ENCODE measurements at regions not wholly inside any gene's neighbourhood (a gene's known extent, or its start where the extent isn't known, plus 50 kb on each side); places are given as distances from the start of the nearest gene placed in this dataset.

GRCh38 chr12:11946161-11946560, 124.6 kb upstream of the BCL2L14 start:
- TF ChIP-seq POLR2A (IDR thresholded peaks at IDR 0.05) = no peak
- TF ChIP-seq, protein P1, sequence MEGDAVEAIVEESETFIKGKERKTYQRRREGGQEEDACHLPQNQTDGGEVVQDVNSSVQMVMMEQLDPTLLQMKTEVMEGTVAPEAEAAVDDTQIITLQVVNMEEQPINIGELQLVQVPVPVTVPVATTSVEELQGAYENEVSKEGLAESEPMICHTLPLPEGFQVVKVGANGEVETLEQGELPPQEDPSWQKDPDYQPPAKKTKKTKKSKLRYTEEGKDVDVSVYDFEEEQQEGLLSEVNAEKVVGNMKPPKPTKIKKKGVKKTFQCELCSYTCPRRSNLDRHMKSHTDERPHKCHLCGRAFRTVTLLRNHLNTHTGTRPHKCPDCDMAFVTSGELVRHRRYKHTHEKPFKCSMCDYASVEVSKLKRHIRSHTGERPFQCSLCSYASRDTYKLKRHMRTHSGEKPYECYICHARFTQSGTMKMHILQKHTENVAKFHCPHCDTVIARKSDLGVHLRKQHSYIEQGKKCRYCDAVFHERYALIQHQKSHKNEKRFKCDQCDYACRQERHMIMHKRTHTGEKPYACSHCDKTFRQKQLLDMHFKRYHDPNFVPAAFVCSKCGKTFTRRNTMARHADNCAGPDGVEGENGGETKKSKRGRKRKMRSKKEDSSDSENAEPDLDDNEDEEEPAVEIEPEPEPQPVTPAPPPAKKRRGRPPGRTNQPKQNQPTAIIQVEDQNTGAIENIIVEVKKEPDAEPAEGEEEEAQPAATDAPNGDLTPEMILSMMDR (IDR thresholded peaks at IDR 0.05) = no peak
- Histone ChIP-seq H3K27me3 (no peaks in the 10 kb centered on the region), H3K36me3 (no peaks in the 10 kb centered on the region), H3K27ac (no peak overlapping the region), H3K4me1 (no peaks in the 10 kb centered on the region), H3K9me3 (no peaks in the 10 kb centered on the region), H3K4me3 (no peak overlapping the region)
- DNase-seq = no peak

GRCh38 chr12:11947213-11947612, 123.5 kb upstream of the BCL2L14 start:
- Histone ChIP-seq H3K36me3 (no peaks in the 10 kb centered on the region), H3K4me3 (no peak overlapping the region), H3K27ac (no peak overlapping the region), H3K9me3 (no peaks in the 10 kb centered on the region), H3K27me3 (no peaks in the 10 kb centered on the region), H3K4me1 (no peaks in the 10 kb centered on the region)
- DNase-seq = no peak
- TF ChIP-seq, protein P1 (IDR thresholded peaks at IDR 0.05) = no peak
- no peak for TF ChIP-seq POLR2A (IDR thresholded peaks at IDR 0.05)

DNA sequence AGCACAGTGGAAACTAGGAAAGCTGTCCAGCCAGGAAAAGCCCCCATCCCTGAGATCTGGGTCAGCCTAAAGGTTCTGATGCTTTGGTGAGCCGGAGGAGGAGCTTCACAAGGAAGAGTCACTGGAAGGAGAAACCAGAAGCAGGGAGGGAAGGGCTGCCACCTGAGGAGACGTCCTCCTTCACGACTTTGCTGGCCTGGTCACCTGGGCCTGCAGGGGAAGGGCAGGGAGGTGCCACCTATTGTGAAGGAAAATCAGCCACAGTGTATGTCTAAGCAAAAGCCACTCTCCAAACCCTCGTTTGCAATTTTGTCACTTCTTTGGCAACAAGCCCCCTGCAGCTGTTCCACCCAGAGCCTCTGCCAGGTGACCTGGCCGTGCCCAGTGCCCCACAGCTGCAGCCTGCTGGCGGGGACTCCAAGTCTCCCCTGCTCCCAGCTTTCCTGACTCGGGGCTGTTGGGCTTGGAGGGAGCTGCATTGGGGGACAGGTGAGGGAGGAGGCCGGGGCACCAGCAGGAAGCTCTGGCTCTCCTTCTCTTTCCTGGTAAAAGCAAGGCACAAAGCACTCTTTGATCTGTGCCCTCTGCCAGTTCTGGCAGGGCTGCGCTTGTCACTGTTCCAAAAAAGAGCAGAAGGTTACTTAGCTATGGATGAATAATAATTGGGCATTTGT, 120.9 kb upstream of the BCL2L14 start:
- H3K27ac ChIP-seq = no peak overlapping the region
- H3K4me1 ChIP-seq = no peaks in the 10 kb centered on the region
- no peaks in the 10 kb centered on the region for H3K9me3 ChIP-seq
- no peaks in the 10 kb centered on the region for H3K27me3 ChIP-seq
- H3K36me3 ChIP-seq = no peaks in the 10 kb centered on the region
- no peak for DNase-seq
- no peak for TF ChIP-seq POLR2A (IDR thresholded peaks at IDR 0.05)
- TF ChIP-seq, protein P1 (IDR thresholded peaks at IDR 0.05) = no peak
- no peak overlapping the region for H3K4me3 ChIP-seq

GRCh38 chr12:11951209-11951608, 119.5 kb upstream of the BCL2L14 start:
- no peak overlapping the region for H3K4me3 ChIP-seq
- H3K27me3 ChIP-seq = no peaks in the 10 kb centered on the region
- no peak overlapping the region for H3K27ac ChIP-seq
- no peaks in the 10 kb centered on the region for H3K4me1 ChIP-seq
- no peak for TF ChIP-seq POLR2A (IDR thresholded peaks at IDR 0.05)
- TF ChIP-seq, protein P1 (IDR thresholded peaks at IDR 0.05) = no peak
- no peak for DNase-seq
- no peaks in the 10 kb centered on the region for H3K36me3 ChIP-seq
- no peaks in the 10 kb centered on the region for H3K9me3 ChIP-seq

- Histone ChIP-seq H3K9me3 (no peaks in the 10 kb centered on the region), H3K4me1 (no peaks in the 10 kb centered on the region), H3K4me3 (no peak overlapping the region), H3K36me3 (no peaks in the 10 kb centered on the region), H3K27me3 (no peaks in the 10 kb centered on the region), H3K27ac (no peak overlapping the region)
- TF ChIP-seq, protein P1 (IDR thresholded peaks at IDR 0.05) = no peak
- no peak for TF ChIP-seq POLR2A (IDR thresholded peaks at IDR 0.05)
- DNase-seq = no peak
Observed at GRCh38 chr12:11953523-11953922, 117.2 kb upstream of the BCL2L14 start.

- no peak for TF ChIP-seq POLR2A (IDR thresholded peaks at IDR 0.05)
- TF ChIP-seq, protein P1 (IDR thresholded peaks at IDR 0.05) = no peak
- H3K27ac ChIP-seq = no peak overlapping the region
- no peaks in the 10 kb centered on the region for H3K36me3 ChIP-seq
- no peaks in the 10 kb centered on the region for H3K9me3 ChIP-seq
- no peak for DNase-seq
- H3K4me3 ChIP-seq = no peak overlapping the region
- no peaks in the 10 kb centered on the region for H3K4me1 ChIP-seq
- H3K27me3 ChIP-seq = no peaks in the 10 kb centered on the region
Observed at GRCh38 chr12:11954181-11954580, 116.6 kb upstream of the BCL2L14 start.
